ENCODE measurements at regions not wholly inside any gene's neighbourhood (a gene's known extent, or its start where the extent isn't known, plus 50 kb on each side); places are given as distances from the start of the nearest gene placed in this dataset.

DNA sequence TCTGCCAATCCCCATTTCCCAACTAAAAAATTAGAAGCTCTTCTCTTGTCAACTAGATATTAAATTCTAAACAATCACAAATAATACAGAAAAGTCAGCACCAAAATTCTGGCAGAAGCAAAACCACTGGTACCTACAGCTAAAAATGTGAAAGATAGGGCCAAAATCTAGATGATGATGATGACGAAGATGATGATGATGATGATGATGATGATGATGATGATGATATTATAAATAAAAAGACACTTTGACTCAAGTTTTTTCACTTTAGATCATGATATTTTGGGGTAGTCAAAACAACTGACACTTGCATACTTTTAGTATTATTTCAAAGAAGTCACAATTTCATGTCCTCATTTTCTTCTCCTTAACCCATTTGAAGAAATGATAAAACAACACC lies 470.1 kb upstream of the NR2F2 start:
- DNase-seq, result no peak

- DNase-seq, result no peak
Measured at GRCh38 chr15:95864467-95864886, 466.0 kb upstream of the NR2F2 start.

- DNase-seq, result no peak
Measured at GRCh38 chr15:95865330-95865739, 465.2 kb upstream of the NR2F2 start.

DNA sequence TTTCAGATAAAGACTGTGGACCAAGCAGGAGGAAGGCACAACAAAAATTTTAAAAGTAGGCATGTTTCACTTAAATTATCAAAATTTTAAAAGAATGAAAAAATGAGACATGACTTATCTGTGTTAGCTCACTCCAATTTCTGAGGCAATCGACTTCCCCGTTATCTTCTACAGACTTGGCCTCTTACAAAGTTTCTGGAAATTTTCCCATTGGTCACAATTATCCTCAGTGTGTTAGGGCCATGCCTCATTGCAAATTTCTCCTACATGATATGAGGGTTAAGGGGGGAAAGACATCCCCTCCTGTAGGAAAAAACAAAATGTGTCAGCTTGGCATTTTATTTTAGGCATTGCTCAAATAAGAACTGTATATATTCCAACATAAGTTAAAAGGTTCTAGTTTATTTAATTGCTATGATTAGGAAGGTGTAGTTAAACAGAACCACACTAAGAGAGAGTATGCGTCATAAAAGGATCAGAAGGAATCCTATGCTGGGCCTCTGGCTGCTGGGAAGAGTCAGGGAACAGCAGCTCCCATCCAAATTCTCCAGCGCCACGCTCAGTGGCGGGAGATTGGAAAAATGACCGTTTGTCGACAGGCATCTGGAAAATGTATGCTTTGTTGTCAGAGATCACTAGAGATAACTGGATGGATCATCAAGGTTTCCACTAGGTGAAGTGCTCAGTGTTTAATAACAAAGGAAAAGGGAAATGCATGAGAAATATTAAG lies 463.6 kb upstream of the NR2F2 start:
- peak; percentile 88 for DNase-seq

DNA sequence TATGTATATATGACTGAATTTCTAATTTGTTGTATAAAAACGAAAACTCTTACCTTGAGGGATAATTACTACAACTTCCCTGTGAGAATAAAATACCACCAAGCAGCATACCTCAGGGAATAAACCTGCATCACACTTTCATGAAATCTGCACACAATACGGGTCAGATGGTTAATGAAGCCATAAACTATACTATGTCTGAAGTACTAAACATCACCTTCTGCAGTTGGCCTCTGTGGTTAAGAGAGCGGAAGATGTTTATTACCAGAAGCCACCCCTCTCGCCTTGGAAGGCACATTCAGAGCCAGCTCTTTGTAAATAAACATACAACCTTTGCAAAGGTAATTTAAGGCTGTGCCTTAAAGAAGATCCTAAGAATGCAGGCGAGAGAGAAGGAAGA lies 462.1 kb upstream of the NR2F2 start:
- DNase-seq, result no peak

DNA sequence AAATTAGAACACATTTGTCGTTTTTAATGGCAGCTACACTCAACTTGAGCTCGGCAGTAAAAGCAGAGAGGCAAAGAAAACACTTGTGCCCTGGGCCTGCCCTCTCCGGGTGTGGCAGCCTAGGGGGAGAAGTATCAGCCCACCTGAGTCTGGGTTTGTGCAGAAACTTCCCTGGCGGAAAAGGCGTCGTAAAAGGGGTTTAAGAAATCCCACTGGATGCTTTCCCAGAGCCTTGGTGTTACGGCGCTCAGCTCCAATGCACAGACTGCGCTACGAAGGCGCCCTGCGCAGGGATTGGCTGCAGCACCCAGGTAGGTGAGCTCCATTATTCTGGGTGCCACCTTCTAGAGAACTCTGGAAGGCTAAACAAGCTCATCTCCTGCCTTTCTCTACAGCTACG lies 461.5 kb upstream of the NR2F2 start:
- DNase-seq, result no peak

- no peak for DNase-seq
Measured at GRCh38 chr15:95869920-95870319, 460.6 kb upstream of the NR2F2 start.

DNA sequence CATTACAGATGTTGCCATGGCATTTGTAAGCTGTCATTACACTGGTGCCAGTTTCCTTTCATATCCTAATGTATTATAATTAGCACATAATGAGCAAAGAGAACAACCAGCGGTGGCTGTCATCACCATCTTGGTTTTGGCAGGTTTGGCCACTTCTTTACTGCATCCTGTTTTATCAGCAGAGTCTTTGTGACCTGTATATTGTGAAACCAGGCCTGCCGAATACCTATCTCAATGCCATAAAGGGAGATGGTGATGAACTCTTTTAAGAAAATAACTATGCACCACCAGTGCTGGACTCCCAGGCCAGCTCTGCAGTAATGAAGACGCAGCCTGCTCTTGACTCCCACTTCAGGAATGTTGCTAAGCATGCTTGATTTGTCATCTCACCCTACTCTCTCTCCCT lies 458.1 kb upstream of the NR2F2 start:
- peak; percentile 91 for DNase-seq

DNA sequence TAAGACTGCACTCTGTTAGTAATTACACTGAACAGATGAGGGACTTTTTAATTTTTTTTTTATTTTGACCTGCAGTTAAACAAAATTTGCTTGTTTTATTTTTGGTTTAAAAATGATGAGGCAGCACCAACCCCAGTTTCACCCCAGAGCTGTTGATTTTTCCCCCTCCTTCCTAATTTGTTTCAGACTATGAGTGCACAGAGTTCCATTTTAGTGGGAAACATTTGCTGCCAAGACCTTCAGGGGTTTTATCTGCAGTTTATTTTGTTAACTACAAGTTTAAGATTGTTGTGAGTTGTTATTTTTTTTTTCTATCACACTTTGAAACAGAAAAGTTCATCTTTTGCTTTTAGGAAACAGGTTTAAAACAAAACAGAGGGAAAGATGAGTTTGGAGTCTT lies 455.9 kb upstream of the NR2F2 start:
- DNase-seq, result no peak

DNA sequence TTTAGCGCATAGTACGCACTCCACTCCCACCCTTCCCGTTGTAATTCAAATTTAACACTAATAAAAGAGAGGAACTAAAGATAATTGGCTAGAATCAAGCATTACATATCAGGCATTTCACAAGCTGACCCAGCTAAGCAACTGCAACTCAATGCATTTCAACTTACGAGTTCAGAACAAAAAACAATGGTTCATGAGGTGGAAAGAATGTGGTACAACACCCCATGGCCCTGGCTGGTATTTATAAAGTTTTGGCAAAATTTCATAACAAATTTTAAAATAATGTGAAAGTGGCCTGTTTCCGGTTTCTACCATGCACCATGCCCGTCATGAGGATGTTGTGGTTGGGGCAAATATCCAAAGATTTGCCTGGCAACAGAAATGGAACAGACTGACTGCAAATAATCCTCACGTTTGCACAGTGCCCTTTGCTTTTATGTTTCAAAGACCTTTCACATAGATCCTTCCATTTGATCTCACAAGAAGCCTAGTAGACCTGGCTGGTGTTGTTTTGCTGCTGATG lies 455.3 kb upstream of the NR2F2 start:
- DNase-seq, result no peak

DNA sequence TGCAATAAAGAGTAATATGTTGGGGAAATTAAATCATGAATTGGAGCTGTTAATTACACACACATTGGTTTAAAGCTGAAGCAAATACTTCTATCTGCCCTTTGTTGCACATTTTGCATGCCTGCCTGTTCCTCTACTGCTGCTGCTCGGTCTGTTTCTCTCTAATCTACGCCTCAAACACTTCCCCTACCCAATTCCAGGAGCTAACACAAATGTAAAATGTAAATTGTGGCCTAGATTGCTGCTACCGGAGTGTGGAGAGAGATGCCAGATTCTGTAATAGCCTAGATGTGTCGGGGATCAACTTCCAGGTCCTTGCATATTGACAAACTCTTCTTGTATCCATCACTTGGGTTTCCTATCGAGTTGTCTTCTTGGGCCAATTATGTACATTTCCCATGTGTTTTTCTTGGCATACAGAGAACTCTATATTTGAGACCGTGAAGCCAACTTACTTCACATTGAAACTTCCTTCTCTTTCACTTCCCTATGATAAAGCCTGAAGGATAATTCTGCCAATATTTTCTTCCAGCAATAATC lies 450.4 kb upstream of the NR2F2 start:
- DNase-seq, result no peak

DNA sequence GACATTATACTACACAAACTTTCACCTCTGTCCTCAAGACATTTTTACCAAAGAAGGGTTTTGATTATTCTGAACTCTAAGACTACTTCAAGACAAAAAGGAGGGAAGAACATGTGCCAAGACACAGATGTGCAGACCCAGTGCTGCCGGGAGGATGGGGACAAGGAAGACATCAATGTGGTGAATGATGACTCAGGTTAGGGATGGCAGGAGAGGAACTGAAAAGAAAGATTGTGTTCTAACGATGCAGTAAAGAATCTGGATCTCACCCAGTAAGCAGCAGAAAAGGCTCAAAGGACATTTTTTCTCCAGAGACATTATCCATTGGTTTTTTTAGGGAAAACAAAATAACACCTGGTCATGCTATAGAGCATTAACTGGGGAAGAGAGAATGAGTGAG lies 449.9 kb upstream of the NR2F2 start:
- no peak for DNase-seq

GRCh38 chr15:95883064-95883463 lies 447.4 kb upstream of the NR2F2 start:
- DNase-seq, result no peak

DNA sequence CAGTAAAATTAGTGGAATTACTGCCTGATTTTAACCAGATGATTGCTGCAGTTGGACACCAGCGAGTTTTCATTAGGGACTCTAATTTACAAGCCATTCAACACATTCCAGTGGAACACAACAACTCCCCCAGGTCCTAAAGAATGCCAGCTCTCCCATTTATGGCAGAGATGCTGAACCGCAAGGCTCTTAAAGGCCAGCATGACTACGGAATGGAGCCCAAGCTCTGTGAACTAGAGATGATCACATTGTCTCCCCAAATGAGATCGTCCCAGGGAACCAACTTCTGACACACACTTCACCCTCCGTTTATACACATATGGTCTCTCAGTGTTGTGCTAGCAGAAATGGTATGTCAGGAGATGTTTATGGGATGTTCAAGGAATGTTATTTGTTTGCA lies 446.2 kb upstream of the NR2F2 start:
- peak; percentile 85 for DNase-seq

- DNase-seq, result no peak
Measured at GRCh38 chr15:95887666-95888390, 442.7 kb upstream of the NR2F2 start.

GRCh38 chr15:95888762-95889161 lies 441.7 kb upstream of the NR2F2 start:
- DNase-seq, result no peak

GRCh38 chr15:95894407-95894956 lies 436.0 kb upstream of the NR2F2 start:
- no peak for DNase-seq

GRCh38 chr15:95895508-95895907 lies 435.0 kb upstream of the NR2F2 start:
- DNase-seq, result no peak

- DNase-seq, result no peak
Measured at GRCh38 chr15:95897651-95898050, 432.8 kb upstream of the NR2F2 start.

- no peak for DNase-seq
Measured at GRCh38 chr15:95898761-95899160, 431.7 kb upstream of the NR2F2 start.

DNA sequence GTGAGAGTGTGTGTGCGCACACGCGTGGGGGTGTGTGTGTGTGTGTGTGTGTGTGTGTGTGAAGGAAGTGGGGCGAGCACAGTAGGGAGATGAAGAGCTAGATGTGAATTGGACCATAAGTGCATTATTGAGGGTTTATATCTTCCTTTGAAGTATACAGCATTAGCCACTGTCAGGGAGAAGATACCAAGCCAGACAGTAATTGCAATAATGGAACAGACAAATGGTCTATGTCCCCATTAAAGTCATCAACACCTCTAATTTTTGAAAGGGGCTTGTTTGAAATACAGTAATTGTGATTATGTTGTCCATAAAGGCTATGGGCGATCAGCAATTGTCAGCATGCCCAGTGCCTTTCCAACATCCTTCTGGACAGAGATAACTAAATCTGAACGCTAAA lies 429.2 kb upstream of the NR2F2 start:
- no peak for DNase-seq

- no peak for DNase-seq
Measured at GRCh38 chr15:95902606-95903005, 427.9 kb upstream of the NR2F2 start.

- DNase-seq, result no peak
Measured at GRCh38 chr15:95903352-95903751, 427.1 kb upstream of the NR2F2 start.
